ENCODE measurements at regions not wholly inside any gene's neighbourhood (a gene's known extent, or its start where the extent isn't known, plus 50 kb on each side); places are given as distances from the start of the nearest gene placed in this dataset.
A peak's percentile ranks its signal among the peaks of the same experiment; 100 is the strongest.

DNA sequence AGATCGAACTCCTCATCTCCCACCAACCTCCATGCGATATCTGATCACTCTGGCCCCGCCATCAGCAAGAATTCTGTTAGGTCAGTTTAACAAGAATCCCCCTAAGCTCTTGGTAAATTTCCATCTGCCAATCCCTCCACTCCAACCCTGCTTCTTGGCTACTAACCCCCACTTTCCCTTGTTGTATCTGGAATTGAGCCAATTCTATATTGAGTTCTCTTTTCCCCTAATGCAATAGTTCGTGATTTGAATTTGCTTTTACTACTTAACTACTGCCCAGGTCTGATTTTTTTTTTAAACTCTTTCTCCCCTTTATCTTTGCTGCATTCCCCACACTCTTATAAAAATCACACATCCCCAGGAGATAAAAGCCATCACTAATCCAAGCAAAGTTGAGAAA, 159.3 kb upstream of the STK17B start:
- DNase-seq (ENCODE audit: missing footprints) (no peak), ATAC-seq (no peak)
- intact Hi-C loops (cut with DNase I): no loop called here

- ATAC-seq (peak; percentile 95), DNase-seq (ENCODE audit: missing footprints) (no peak)
- intact Hi-C loops (cut with DNase I): no loop called here
Observed at GRCh38 chr2:196331143-196331542, 159.8 kb upstream of the STK17B start.

GRCh38 chr2:196331851-196332250, 160.5 kb upstream of the STK17B start:
- intact Hi-C loops (cut with DNase I): no loop called here
- DNase-seq (ENCODE audit: missing footprints) (no peak), ATAC-seq (no peak)

DNA sequence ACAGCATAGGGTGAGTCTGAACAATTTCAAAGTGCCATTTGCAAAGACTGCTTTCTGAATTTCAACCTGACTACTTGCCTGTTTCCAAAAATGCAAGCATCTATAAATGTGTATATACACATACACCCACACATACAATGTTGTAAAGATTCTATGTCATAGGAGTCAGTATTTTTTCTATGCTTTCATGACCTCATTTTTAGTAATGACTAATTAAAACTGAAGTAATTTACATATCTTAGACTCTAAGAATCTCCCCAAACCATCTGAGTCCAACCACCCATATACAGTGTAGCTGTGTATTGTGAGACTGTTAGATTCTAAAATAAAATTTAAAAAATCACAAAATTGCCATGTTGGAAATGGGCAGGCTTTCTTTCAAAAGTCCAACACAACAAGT, 162.0 kb upstream of the STK17B start:
- intact Hi-C loops (cut with DNase I): no loop called here
- ATAC-seq (no peak), DNase-seq (ENCODE audit: missing footprints) (no peak)

GRCh38 chr2:196334710-196335109, 163.3 kb upstream of the STK17B start:
- intact Hi-C loops (cut with DNase I): loop anchor here (5.0 kb wide), 1 partner anchor 37 kb away; no protein-coding TSS in a partner anchor
- DNase-seq (ENCODE audit: missing footprints): no peak

DNA sequence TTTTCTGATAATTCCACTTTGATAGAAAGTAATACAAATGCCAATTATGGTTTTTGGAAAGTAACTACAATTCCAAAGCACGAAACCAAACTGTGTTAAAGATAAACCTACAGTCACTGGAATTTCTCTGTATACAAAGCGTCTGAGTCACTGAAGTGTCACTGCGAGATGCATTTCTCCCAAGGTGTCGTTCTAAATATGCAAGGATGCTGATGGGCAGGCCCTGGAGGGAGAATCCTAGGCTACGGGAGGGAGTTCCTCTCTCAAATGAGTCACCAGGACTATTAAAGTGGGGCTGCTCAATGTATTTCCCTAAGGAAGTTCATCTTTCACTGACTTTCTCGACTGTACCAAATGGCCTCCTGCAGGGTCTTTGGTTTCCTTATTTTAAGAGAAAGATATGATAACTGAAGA, 163.8 kb upstream of the STK17B start:
- DNase-seq (ENCODE audit: missing footprints) (no peak), ATAC-seq (no peak)
- intact Hi-C loops (cut with DNase I): loop anchor here (5.0 kb wide), 1 partner anchor 38 kb away; no protein-coding TSS in a partner anchor

More at GRCh38 chr2:196334710-196335109, 163.3 kb upstream of the STK17B start:
- no peak for ATAC-seq

GRCh38 chr2:196336207-196336606, 164.8 kb upstream of the STK17B start:
- DNase-seq (ENCODE audit: missing footprints): no peak
- intact Hi-C loops (cut with DNase I): loop anchor here (5.0 kb wide), 1 partner anchor 39 kb away; no protein-coding TSS in a partner anchor
- ATAC-seq: no peak

DNA sequence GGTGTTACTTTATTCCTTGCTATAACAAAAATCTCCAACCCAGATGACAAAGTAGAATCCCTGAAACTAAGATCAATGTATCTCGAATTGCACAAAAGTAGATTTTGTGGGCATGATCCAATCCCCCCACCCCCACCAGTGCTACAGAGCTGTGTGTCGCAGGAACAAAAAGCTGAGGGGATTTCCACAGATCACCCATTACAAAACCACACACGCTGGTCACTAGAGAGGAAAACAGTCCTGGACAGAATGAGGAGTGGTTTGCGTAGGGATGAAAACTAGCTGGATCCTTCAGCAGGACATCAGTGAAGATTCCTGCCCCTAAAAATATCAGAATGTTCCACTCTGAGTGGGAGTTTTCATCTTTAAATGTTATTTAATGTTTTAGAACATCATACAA, 165.3 kb upstream of the STK17B start:
- ATAC-seq: no peak
- intact Hi-C loops (cut with DNase I): loop anchor here (5.0 kb wide), 1 partner anchor 39 kb away; no protein-coding TSS in a partner anchor
- no peak for DNase-seq (ENCODE audit: missing footprints)

- peak; percentile 20 for ATAC-seq
- no peak for DNase-seq (ENCODE audit: missing footprints)
- intact Hi-C loops (cut with DNase I): loop anchor here (5.0 kb wide), 1 partner anchor 40 kb away; no protein-coding TSS in a partner anchor
Observed at GRCh38 chr2:196337208-196337953, 166.0 kb upstream of the STK17B start.

DNA sequence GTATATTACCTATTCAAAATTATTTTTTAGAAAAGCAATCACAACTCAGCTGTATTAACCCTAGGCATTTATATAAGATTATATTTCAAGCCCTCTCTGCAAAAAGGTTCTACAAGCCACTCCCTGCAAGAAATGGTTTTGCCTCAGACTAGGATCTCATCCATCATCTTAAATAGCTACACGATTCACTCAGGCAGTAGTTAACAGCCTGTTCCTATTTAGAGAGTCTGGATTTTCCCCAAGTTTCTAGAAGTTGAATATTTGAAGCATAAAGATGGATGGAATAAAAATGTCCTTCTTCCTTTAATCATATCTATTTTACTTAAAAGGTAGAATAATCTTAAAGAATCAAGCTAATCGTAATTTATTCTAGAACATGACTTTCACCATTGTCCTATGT, 167.1 kb upstream of the STK17B start:
- DNase-seq (ENCODE audit: missing footprints) (no peak), ATAC-seq (no peak)
- intact Hi-C loops (cut with DNase I): loop anchor here (5.0 kb wide), 1 partner anchor 41 kb away; no protein-coding TSS in a partner anchor

DNA sequence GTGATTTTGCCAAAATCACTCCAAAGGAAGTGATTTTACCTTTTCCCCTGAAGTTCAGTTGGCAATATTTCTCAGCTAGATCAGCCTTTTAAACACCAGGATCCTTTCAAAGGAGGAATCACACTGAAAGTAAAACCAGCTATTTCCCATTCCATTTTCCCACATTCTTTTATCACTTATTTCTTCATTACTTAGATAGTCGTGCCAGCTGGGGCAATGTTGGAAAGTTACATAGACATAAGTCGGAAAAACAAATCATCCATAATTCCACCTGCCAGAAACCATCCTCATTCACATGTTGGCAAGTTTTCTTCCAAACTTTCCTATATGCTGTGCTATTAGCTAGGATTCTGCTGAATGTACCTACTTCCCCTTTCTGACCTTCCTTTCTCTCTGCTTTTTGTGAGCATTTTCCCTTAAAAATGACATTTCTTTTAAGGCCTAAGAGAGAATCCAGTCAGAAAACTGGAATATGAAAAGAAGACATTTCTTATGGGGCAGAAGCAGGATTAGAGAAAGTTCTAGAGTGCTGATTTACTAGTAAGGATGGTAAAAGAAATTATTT, 170.0 kb upstream of the STK17B start:
- intact Hi-C loops (cut with DNase I): no loop called here
- ATAC-seq: no peak
- no peak for DNase-seq (ENCODE audit: missing footprints)

DNA sequence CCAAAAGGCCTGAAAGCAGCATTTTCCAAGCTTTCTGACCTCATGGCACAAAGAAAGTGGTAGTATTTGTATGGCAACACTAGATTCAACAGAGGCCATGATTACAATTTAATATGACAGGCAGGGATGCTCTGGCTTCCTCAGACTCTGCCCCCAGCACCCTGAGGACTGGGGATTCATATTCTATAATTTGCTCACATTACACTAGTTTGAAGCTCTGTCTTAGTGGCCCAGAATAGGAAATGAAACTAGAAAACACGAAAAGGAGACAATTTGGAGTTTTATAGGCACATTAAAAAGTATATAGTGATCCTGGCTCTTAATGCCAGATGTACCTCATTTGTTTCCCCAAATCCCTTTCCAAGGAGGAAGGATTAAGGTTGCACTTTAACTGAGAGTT, 173.0 kb upstream of the STK17B start:
- ATAC-seq: no peak
- DNase-seq (ENCODE audit: missing footprints): no peak
- intact Hi-C loops (cut with DNase I): no loop called here

DNA sequence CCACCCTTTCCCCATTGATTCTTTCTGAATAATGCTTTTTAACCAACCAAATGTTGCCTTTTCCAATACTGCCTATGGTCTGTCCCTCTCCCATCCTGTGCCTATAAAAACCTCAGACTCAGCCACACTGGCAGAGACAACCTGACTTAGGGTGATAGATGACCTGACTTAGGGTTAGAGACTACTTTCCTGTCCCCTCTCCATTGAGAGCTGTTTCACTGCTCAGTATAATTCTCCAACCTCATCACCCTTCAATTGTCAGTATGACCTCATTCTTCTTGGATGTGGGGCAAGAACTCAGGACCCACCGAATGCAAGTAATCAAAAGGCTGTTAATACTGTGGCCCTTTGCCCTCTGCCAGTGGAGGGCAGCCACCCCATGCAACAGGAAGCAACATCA, 182.3 kb upstream of the STK17B start:
- intact Hi-C loops (cut with DNase I): no loop called here
- ATAC-seq (no peak), DNase-seq (ENCODE audit: missing footprints) (no peak)

- intact Hi-C loops (cut with DNase I): no loop called here
- DNase-seq (ENCODE audit: missing footprints) (no peak), ATAC-seq (no peak)
Observed at GRCh38 chr2:196354186-196354585, 182.8 kb upstream of the STK17B start.

GRCh38 chr2:196356332-196356731, 185.0 kb upstream of the STK17B start:
- intact Hi-C loops (cut with DNase I): no loop called here
- ATAC-seq: no peak
- no peak for DNase-seq (ENCODE audit: missing footprints)

GRCh38 chr2:196360650-196361049, 189.3 kb upstream of the STK17B start:
- ATAC-seq (no peak), DNase-seq (ENCODE audit: missing footprints) (no peak)
- intact Hi-C loops (cut with DNase I): loop anchor here (5.0 kb wide), 1 partner anchor 42 kb away; no protein-coding TSS in a partner anchor

- ATAC-seq (peak; percentile 27), DNase-seq (ENCODE audit: missing footprints) (no peak)
- intact Hi-C loops (cut with DNase I): loop anchor here (5.0 kb wide), 1 partner anchor 41 kb away; no protein-coding TSS in a partner anchor
Observed at GRCh38 chr2:196361606-196362326, 190.4 kb upstream of the STK17B start.

- peak; percentile 79 for ATAC-seq
- intact Hi-C loops (cut with DNase I): loop anchor here (5.0 kb wide), 1 partner anchor 39 kb away; no protein-coding TSS in a partner anchor
- no peak for DNase-seq (ENCODE audit: missing footprints)
Observed at GRCh38 chr2:196362973-196363549, 191.7 kb upstream of the STK17B start.

GRCh38 chr2:196365145-196365544, 193.8 kb upstream of the STK17B start:
- DNase-seq (ENCODE audit: missing footprints) (no peak), ATAC-seq (no peak)
- intact Hi-C loops (cut with DNase I): no loop called here
